Ovary (tissue), 7 donors: ENCODE measurements at regions not wholly inside any gene's neighbourhood (a gene's known extent, or its start where the extent isn't known, plus 50 kb on each side); places are given as distances from the start of the nearest gene placed in this dataset.

Experiments used
- DNase-seq, 5 donors: peaks; one replicate each; pipeline ENCODE4 v3.0.0-alpha.2; 2019 to 2020
- H3K27ac ChIP-seq, 2 donors: fragments of 200-600 bp; one replicate each; pipeline versions ENCODE4 v1.5.1 to v1.8.0; 2019 to 2022
- H3K27me3 ChIP-seq: fragments of 200-600 bp; one replicate; pipeline ENCODE4 v1.8.0; 2022
- H3K36me3 ChIP-seq: fragments of 200-600 bp; sonication (generic); one replicate; pipeline ENCODE4 v1.5.1; 2019
- H3K4me1 ChIP-seq: one replicate; pipeline ENCODE4 v1.8.1; 2013; ENCODE audit warnings: mild to moderate bottlenecking, moderate library complexity; ENCODE audit not compliant: insufficient read depth
- H3K4me3 ChIP-seq: fragments of 200-600 bp; sonication (generic); one replicate; pipeline ENCODE4 v1.5.1; 2017
- H3K9me3 ChIP-seq, 2 donors: fragments of 200-600 bp in 1 of 2; sonication (generic) in 1 of 2; one replicate each; pipeline versions ENCODE4 v1.5.1 to v1.8.1; 2013 to 2019; ENCODE audit warnings: mild to moderate bottlenecking in 1 of 2, moderate library complexity in 1 of 2
- CTCF ChIP-seq, 3 donors: fragments of 450-650 bp in 2 of 3; fragments of 200-600 bp in 1 of 3; IDR thresholded peaks; one replicate each; pipeline versions ENCODE4 v1.5.1 to v1.8.0; 2016 to 2022; ENCODE audit warnings: antibody characterized with exemption in 3 of 3, mild to moderate bottlenecking in 1 of 3
- EP300 ChIP-seq: sonication (generic); formaldehyde crosslinking; IDR thresholded peaks from one replicate; pipeline ENCODE4 v1.6.1; 2017; ENCODE audit warnings: antibody characterized with exemption
- POLR2A ChIP-seq: fragments of 450-650 bp; IDR thresholded peaks from one replicate; pipeline ENCODE4 v1.6.1; 2017; ENCODE audit warnings: antibody characterized with exemption, mild to moderate bottlenecking, moderate library complexity
- WGBS, 3 donors: extraction: QIAGEN DNeasy Blood & Tissue Kit in 1 of 3; methylation state at CpG; one replicate each; pipeline versions ENCODE4 v1.1.5 to v1.1.7; 2013 to 2017; 5-methylcytosine and 5-hydroxymethylcytosine counted together
- intact Hi-C, 4 donors: fragments of 100-400 bp; cut with DNase I; formaldehyde crosslinking; loops; one replicate each; pipeline versions ENCODE4 v1.11.0 to v1.15.1; 2022 to 2023
- donor health status: DM: no; HTN: no; CAD: no; lungs with moderate emphysema.
- donor health status: DM: no; HTN: no; CAD: no.
- donor health status: Bipolar disorder and iron deficiency.
- donor health status: DM: no; HTN: no; CAD: no.
- donor health status: DM: yes; HTN: yes; CAD: no.

- Histone ChIP-seq H3K9me3 (no peaks in the 10 kb centered on the region), H3K27me3 (no peaks in the 10 kb centered on the region), H3K27ac (no peak overlapping the region), H3K36me3 (no peaks in the 10 kb centered on the region), H3K4me3 (no peak overlapping the region), H3K4me1 (peaks cover 1% of the 10 kb centered on the region)
- no peak for DNase-seq
- no peak for TF ChIP-seq POLR2A
- no peak for TF ChIP-seq CTCF (IDR thresholded peaks at IDR 0.05)
- TF ChIP-seq EP300 = no peak
- intact Hi-C loops = no loop called here
- 13 to 29% (median 21%) methylated on average over 9 of the region's 9 CpGs for WGBS, 3 donors
Observed at GRCh38 chr11:15641271-15642045, 526.7 kb downstream of the INSC start.

GRCh38 chr11:15645201-15645600 is 530.5 kb downstream of the INSC start:
- DNase-seq = no peak
- no peak for TF ChIP-seq POLR2A
- no peak for TF ChIP-seq EP300
- TF ChIP-seq CTCF (IDR thresholded peaks at IDR 0.05) = no peak

GRCh38 chr11:15649371-15650104 is 534.8 kb downstream of the INSC start:
- 51 to 52% (median 51%) methylated on average over 12 to 14 of the region's 14 CpGs for WGBS, 3 donors
- Histone ChIP-seq H3K9me3 (no peaks in the 10 kb centered on the region), H3K36me3 (no peaks in the 10 kb centered on the region), H3K4me1 (peaks cover 6% of the 10 kb centered on the region), H3K27me3 (no peaks in the 10 kb centered on the region), H3K4me3 (no peak overlapping the region), H3K27ac (no peak overlapping the region)
- TF ChIP-seq CTCF (IDR thresholded peaks at IDR 0.05) (no peak), EP300 (no peak), POLR2A (no peak)
- intact Hi-C loops = loop anchor here (2.0 to 10.0 kb wide), 4 partner anchors 315 to 958 kb away; no protein-coding TSS in a partner anchor
- DNase-seq = no peak

More at GRCh38 chr11:15645201-15645600, 530.5 kb downstream of the INSC start:
- Histone ChIP-seq H3K27me3 (no peaks in the 10 kb centered on the region), H3K4me3 (no peak overlapping the region), H3K9me3 (no peaks in the 10 kb centered on the region), H3K27ac (no peak overlapping the region), H3K4me1 (peaks cover 1% of the 10 kb centered on the region), H3K36me3 (no peaks in the 10 kb centered on the region)
- WGBS, 3 donors = 12 to 32% (median 29%) methylated on average over 1 of the region's 1 CpG
- intact Hi-C loops = no loop called here

- TF ChIP-seq EP300 = no peak
- TF ChIP-seq CTCF (IDR thresholded peaks at IDR 0.05) = peak; percentile 95 to 98 (median 96)
- TF ChIP-seq POLR2A = peak; percentile 8
- peaks cover 6% of the 10 kb centered on the region for H3K4me1 ChIP-seq
- no peaks in the 10 kb centered on the region for H3K9me3 ChIP-seq
- intact Hi-C loops = loop anchor here (2.0 to 10.0 kb wide), 4 partner anchors 314 to 957 kb away; no protein-coding TSS in a partner anchor
- no peaks in the 10 kb centered on the region for H3K36me3 ChIP-seq
- peak overlapping the region; percentile 25 for H3K4me3 ChIP-seq
- no peaks in the 10 kb centered on the region for H3K27me3 ChIP-seq
- peak overlapping the region in 1 of 2 donors; percentile 30 for H3K27ac ChIP-seq
- DNase-seq = peak; percentile 91 to 97 (median 93)
- WGBS, 3 donors = 6 to 9% (median 8%) methylated on average over 41 of the region's 41 CpGs
Observed at GRCh38 chr11:15650105-15650938, 535.6 kb downstream of the INSC start.
